Glomerular endothelial cell (primary cell): ENCODE measurements at regions not wholly inside any gene's neighbourhood (a gene's known extent, or its start where the extent isn't known, plus 50 kb on each side); places are given as distances from the start of the nearest gene placed in this dataset.
"Not testable (repeated sequence)": the region's sequence is repeated elsewhere in the genome, so short reads cannot be mapped to it uniquely, and the experiment has no call there.

Experiments used
- DNase-seq: peaks from one replicate; pipeline ENCODE4 v3.0.0-alpha.2; 2011; ENCODE audit warnings: low read depth, low spot score; ENCODE audit errors: extremely low read depth

GRCh38 chr9:94183240-94183999 is 75.7 kb upstream of the ZNF169 start:
- no peak for DNase-seq

DNA sequence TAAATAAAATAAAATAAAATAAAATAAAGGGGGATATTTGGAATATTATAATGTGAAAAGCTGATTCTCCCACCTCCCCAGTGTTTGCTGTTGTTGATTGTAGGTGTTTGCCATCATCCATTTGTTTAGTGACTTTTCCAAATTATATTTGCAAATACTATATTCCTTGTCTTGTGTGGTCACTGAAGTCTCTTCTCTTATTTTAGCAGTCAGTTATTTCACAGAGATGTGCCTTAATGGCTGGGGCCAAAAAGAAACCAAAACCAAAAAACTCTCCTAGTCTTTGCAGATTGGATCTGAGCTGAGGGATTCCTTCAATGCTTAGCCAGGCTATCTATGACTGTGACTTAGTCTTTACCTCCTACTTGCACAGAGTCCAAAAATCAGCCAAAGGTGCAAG is 70.9 kb upstream of the ZNF169 start:
- DNase-seq = no peak

GRCh38 chr9:94191706-94192105 is 67.4 kb upstream of the ZNF169 start:
- not testable (repeated sequence) for DNase-seq

GRCh38 chr9:94198414-94198813 is 60.7 kb upstream of the ZNF169 start:
- no peak for DNase-seq

- DNase-seq = no peak
These were observed 59.3 kb upstream of the ZNF169 start for GRCh38 chr9:94199776-94200175.

GRCh38 chr9:94204174-94204573 is 54.9 kb upstream of the ZNF169 start:
- no peak for DNase-seq

GRCh38 chr9:94207781-94208180 is 51.3 kb upstream of the ZNF169 start:
- DNase-seq = no peak
